ENCODE measurements at regions not wholly inside any gene's neighbourhood (a gene's known extent, or its start where the extent isn't known, plus 50 kb on each side); places are given as distances from the start of the nearest gene placed in this dataset.

- DNase-seq, result no peak
- Histone ChIP-seq H3K27me3 (ENCODE audit: control insufficient read depth, insufficient read depth, low read length) (no peaks in the 10 kb centered on the region; the same call in 1 of the 2 replicates), H3K4me3 (ENCODE audit: insufficient read depth, low read depth, low read length) (no peak overlapping the region), H3K36me3 (replicated peaks; ENCODE audit: control insufficient read depth, insufficient read depth, low read length) (no peaks in the 10 kb centered on the region)
Observed at GRCh38 chr1:29485096-29485925, 249.0 kb downstream of the PTPRU start.

DNA sequence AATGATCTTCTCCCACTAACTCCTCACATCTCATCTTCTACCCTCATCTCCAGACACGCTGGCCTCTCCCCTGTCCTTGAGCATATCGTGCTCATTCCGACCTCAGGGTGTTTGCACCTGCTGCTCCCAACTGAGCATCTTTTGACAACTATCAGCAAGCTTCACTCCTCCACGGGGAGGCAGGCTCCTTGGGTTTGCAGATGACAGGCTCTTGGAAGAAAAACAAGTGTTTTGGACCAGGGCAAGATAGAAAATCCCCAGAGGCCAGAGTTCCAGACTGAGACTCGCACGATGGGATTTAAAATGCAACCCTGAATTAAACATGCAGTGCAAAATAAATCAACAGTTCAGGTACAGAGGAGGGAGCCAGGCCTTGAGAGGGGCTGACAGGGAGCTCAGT, 246.7 kb downstream of the PTPRU start:
- Histone ChIP-seq H3K27me3 (ENCODE audit: control insufficient read depth, insufficient read depth, low read length) (peaks cover 1% of the 10 kb centered on the region; the same call in 1 of the 2 replicates), H3K36me3 (replicated peaks; ENCODE audit: control insufficient read depth, insufficient read depth, low read length) (no peaks in the 10 kb centered on the region), H3K4me3 (ENCODE audit: insufficient read depth, low read depth, low read length) (no peak overlapping the region)
- no peak for DNase-seq

- Histone ChIP-seq H3K27me3 (ENCODE audit: control insufficient read depth, insufficient read depth, low read length) (peaks cover 1% of the 10 kb centered on the region; the same call in 1 of the 2 replicates), H3K4me3 (ENCODE audit: insufficient read depth, low read depth, low read length) (no peak overlapping the region), H3K36me3 (replicated peaks; ENCODE audit: control insufficient read depth, insufficient read depth, low read length) (no peaks in the 10 kb centered on the region)
- DNase-seq, result no peak
Observed at GRCh38 chr1:29482064-29482463, 245.7 kb downstream of the PTPRU start.

- no peak overlapping the region for H3K4me3 ChIP-seq (ENCODE audit: insufficient read depth, low read depth, low read length)
- DNase-seq, result no peak
- H3K36me3 ChIP-seq (replicated peaks; ENCODE audit: control insufficient read depth, insufficient read depth, low read length), result no peaks in the 10 kb centered on the region
- peaks cover 1% of the 10 kb centered on the region; the same call in 1 of the 2 replicates for H3K27me3 ChIP-seq (ENCODE audit: control insufficient read depth, insufficient read depth, low read length)
Observed at GRCh38 chr1:29481031-29481430, 244.7 kb downstream of the PTPRU start.

GRCh38 chr1:29478879-29479278, 242.6 kb downstream of the PTPRU start:
- H3K27me3 ChIP-seq (ENCODE audit: control insufficient read depth, insufficient read depth, low read length), result peaks cover 1% of the 10 kb centered on the region; the same call in 1 of the 2 replicates
- no peaks in the 10 kb centered on the region for H3K36me3 ChIP-seq (replicated peaks; ENCODE audit: control insufficient read depth, insufficient read depth, low read length)
- no peak for DNase-seq
- no peak overlapping the region; the same call in 1 of the 2 replicates for H3K4me3 ChIP-seq (ENCODE audit: insufficient read depth, low read depth, low read length)

DNA sequence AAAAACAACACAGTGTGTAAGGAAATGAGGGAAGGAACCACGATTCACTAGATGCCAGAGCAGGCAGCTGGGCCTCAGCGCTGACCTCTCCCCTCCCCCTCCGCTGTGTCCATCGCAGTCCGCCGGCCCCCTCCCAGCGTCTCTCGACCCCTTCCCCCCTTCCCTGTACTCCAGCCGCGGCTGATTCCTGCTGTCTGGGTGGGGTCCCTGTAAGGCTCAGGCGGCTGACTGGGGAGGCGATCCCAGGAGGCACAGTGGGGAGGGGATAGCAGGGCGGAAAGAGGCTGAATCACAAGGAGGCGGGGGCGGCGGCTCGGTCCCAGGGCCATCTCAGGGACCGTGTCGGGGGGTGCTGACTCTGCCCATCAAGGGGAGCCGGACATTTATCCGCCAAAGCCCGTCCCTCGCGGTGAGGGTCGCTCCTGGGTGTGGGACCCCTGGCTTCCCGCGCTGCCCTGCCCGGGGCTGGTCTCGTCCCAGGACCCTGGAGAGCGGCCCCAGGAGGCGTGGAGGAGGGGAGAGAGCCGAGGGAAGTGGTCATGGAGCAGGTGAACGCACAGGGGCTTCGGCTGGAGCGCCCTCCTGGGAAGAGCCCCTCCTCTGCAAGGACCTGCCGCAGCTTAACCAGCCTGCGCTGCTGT, 241.9 kb downstream of the PTPRU start:
- Histone ChIP-seq H3K27me3 (ENCODE audit: control insufficient read depth, insufficient read depth, low read length) (peaks cover 1% of the 10 kb centered on the region; the same call in 1 of the 2 replicates), H3K36me3 (replicated peaks; ENCODE audit: control insufficient read depth, insufficient read depth, low read length) (no peaks in the 10 kb centered on the region), H3K4me3 (ENCODE audit: insufficient read depth, low read depth, low read length) (peak overlapping the region; percentile 42)
- peak; percentile 77 for DNase-seq

GRCh38 chr1:29475326-29475725, 239.0 kb downstream of the PTPRU start:
- H3K36me3 ChIP-seq (replicated peaks; ENCODE audit: control insufficient read depth, insufficient read depth, low read length), result no peaks in the 10 kb centered on the region
- H3K27me3 ChIP-seq (ENCODE audit: control insufficient read depth, insufficient read depth, low read length), result peaks cover 1% of the 10 kb centered on the region; the same call in 1 of the 2 replicates
- DNase-seq, result peak; percentile 14
- H3K4me3 ChIP-seq (ENCODE audit: insufficient read depth, low read depth, low read length), result no peak overlapping the region

DNA sequence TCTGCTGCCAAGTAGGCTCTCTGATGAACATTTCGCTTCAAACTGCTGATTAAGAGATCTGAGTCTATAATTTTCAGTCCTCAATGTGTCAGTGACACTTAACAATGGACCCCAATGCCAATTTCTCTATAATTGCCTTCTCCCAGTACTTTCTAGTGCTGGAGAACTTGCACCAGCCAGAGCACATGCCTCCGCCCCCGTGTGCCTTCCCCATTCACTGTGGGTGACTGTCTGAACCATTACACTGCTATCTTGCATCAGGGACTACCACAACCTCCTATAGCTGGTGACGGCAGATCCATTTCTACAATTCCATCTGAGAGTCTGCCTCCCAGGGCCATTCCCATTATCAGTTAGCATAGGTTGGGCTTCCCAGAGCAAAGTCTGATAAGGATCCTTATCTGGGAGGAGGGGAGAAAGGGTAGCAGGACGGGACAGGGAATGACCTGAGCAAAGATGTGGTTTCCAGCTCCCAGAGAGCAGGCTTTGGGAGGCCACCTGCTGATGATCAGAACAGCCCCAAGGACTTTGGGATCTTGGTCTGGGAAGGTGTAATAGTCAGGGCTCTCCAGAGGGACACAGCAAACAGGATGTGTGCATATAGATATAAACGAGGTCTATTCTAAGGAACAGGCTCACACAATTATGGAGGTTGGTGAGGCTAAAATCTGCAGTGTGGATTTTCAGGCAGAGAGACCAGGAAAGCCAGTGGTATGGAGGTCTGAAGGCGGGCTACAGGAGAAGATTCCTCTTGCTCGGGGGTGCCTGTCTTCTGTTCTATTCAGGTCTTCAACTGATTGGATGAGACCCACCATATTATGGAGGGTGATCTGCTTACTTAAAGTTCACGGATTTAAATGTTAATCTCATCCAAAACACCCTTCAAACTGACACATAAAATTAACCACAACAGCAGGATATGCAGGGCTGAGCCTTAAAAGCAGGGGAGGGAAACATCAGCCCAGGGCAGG, 238.2 kb downstream of the PTPRU start:
- peak; percentile 20 for DNase-seq
- peaks cover 1% of the 10 kb centered on the region; the same call in 1 of the 2 replicates for H3K27me3 ChIP-seq (ENCODE audit: control insufficient read depth, insufficient read depth, low read length)
- no peaks in the 10 kb centered on the region for H3K36me3 ChIP-seq (replicated peaks; ENCODE audit: control insufficient read depth, insufficient read depth, low read length)
- no peak overlapping the region for H3K4me3 ChIP-seq (ENCODE audit: insufficient read depth, low read depth, low read length)

DNA sequence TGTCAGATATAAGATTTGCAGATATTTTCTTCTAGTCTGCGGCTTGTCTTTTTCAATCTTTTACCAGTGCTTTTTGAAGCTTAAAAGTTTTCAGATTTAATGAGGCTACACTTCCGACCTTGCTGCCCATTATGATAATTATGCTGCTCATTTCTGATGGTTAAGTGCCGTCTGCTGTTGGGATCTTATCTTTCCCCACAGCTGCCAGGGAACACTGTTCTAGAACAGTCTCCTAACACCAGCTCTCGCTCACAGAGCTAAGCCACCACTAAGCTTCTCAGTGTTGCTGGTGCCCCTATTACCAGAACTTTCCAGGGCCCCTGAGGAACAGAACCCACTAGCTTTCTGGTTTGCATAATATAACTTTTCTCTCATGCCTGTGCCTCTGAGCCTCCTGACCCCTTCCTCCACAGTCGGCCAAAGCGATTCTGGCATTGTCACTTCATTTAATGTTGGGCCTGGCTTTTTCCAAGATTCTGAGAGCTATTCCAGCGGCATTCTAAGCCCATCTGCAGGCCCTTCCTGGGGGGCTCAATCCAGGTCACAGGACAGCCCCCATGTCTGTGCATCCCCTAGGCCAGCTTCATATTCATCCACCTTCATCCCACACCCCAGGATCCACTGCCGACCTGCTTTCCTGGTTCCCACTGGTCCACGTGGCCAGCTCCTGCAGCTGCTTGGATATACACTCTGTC, 237.0 kb downstream of the PTPRU start:
- peak; percentile 9 for DNase-seq
- H3K4me3 ChIP-seq (ENCODE audit: insufficient read depth, low read depth, low read length), result no peak overlapping the region
- H3K27me3 ChIP-seq (ENCODE audit: control insufficient read depth, insufficient read depth, low read length), result peaks cover 1% of the 10 kb centered on the region; the same call in 1 of the 2 replicates
- no peaks in the 10 kb centered on the region for H3K36me3 ChIP-seq (replicated peaks; ENCODE audit: control insufficient read depth, insufficient read depth, low read length)

DNA sequence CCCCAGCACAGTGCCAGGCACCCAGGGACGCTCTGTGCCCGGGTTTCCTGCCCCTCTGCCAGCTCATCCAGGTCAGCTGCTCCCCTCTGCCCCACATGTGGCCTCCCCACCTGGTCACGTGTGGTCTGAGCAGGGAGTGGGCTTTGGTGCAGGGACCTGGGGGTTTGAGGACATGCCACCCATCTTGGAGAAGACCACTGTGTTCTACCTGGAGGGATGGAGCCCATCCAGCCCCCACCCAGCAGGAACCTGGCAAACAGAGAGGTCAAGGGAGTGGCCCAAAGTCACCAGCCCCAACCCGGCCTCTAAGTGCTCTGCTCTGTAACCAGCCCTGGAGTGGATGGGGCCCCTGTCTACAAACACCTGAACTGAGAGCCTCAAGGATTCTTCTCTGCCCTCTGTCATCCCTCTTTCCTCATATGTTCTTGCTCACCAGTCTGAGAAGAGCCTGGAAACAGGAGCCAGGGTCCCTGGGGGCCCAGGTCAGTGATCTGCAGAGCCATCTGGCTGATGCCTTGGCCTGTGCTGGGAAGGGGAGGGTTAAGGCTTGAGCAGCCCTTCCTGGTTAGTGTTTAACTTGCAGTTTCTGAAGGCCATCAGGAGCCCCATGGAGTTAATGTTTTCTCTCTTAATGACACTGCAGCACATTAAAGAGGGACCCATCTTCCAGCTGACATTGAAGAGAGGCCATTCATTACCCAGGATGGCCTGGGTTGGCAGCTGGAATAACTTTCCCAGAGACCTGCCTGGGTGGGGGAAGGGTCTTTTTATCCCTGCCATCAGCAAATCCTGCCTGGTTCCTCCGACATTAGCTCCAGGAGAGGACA, 235.4 kb downstream of the PTPRU start:
- H3K27me3 ChIP-seq (ENCODE audit: control insufficient read depth, insufficient read depth, low read length), result no peaks in the 10 kb centered on the region; the same call in 1 of the 2 replicates
- H3K4me3 ChIP-seq (ENCODE audit: insufficient read depth, low read depth, low read length), result no peak overlapping the region
- peak; percentile 48 for DNase-seq
- H3K36me3 ChIP-seq (replicated peaks; ENCODE audit: control insufficient read depth, insufficient read depth, low read length), result no peaks in the 10 kb centered on the region

DNA sequence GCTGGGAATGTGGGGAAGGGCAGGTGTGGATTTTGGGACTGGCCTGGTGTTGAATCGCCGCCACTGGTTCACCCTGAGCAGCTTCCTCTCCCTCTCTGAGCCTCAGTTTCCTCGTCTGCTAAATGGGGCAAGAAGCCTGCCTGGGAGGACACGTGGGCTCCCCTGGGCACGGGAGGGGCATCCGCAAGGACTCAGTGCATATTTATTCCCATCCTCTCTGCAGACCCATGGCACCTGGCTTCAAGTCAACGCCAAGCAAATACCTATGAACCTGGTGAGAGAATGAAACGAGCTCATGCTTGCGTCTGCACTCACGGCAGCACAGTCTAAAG, 234.4 kb downstream of the PTPRU start:
- H3K27me3 ChIP-seq (ENCODE audit: control insufficient read depth, insufficient read depth, low read length), result no peaks in the 10 kb centered on the region; the same call in 1 of the 2 replicates
- H3K36me3 ChIP-seq (replicated peaks; ENCODE audit: control insufficient read depth, insufficient read depth, low read length), result no peaks in the 10 kb centered on the region
- no peak overlapping the region for H3K4me3 ChIP-seq (ENCODE audit: insufficient read depth, low read depth, low read length)

GRCh38 chr1:29470087-29470787, 233.9 kb downstream of the PTPRU start:
- Histone ChIP-seq H3K36me3 (replicated peaks; ENCODE audit: control insufficient read depth, insufficient read depth, low read length) (no peaks in the 10 kb centered on the region), H3K27me3 (ENCODE audit: control insufficient read depth, insufficient read depth, low read length) (no peaks in the 10 kb centered on the region; the same call in 1 of the 2 replicates), H3K4me3 (ENCODE audit: insufficient read depth, low read depth, low read length) (no peak overlapping the region)
- DNase-seq, result peak; percentile 28

More for the DNA sequence above, 234.4 kb downstream of the PTPRU start:
- DNase-seq, result peak; percentile 20

DNA sequence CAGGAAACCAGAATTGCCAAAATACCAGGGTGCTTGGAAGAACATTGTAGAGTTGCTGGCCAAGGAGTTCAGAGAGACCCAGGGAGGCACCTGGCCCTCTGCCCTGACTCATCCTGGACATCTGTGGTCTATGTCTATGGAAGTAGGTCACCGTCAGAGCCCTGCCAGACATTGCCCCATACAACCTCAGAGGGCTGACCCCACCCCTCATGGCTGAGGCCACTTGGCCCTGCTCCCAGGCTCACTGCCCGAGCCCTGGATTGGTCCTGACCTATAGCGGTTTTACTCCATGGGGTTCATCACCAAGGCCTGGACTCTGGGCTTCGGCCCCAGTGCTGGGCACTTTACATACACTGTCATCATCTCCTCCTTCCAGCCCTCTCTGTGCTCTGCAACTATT, 233.1 kb downstream of the PTPRU start:
- no peak for DNase-seq
- H3K4me3 ChIP-seq (ENCODE audit: insufficient read depth, low read depth, low read length), result no peak overlapping the region
- H3K36me3 ChIP-seq (replicated peaks; ENCODE audit: control insufficient read depth, insufficient read depth, low read length), result no peaks in the 10 kb centered on the region
- no peaks in the 10 kb centered on the region; the same call in 1 of the 2 replicates for H3K27me3 ChIP-seq (ENCODE audit: control insufficient read depth, insufficient read depth, low read length)

Measured in H7 (cell line).